Caco-2 (cell line): ENCODE measurements at regions not wholly inside any gene's neighbourhood (a gene's known extent, or its start where the extent isn't known, plus 50 kb on each side); places are given as distances from the start of the nearest gene placed in this dataset.

Experiments used
- BruUV-seq: library from RNA; stranded (reverse); fragments of 400-500 nt; replicated peaks from 2 replicates; lab custom pipeline; 2021; lab: Mats Ljungman, UMichigan
- CTCF ChIA-PET: fragments of 300-600 bp; sonication (Branson Sonifier 250); formaldehyde crosslinking; loops from one replicate; lab custom pipeline; 2022; ENCODE audit warnings: antibody characterized with exemption; lab: Charles Lee
- POLR2A ChIA-PET: fragments of 300-600 bp; sonication (Branson Sonifier 250); formaldehyde crosslinking; loops from one replicate; lab custom pipeline; 2022; ENCODE audit warnings: antibody characterized with exemption; lab: Charles Lee
- DNase-seq, 2 experiments: peaks; one replicate each; pipeline versions ENCODE4 v3.0.0 to v3.0.0-alpha.2; 2020 to 2022
- H3K27me3 ChIP-seq: replicated peaks from 2 replicates; pipeline ENCODE4 v1.6.0; 2011; ENCODE audit warnings: low read length; ENCODE audit not compliant: control insufficient read depth, insufficient read depth
- H3K36me3 ChIP-seq: 2 replicates; pipeline ENCODE4 v1.5.1; 2011; ENCODE audit warnings: low read length; ENCODE audit not compliant: control insufficient read depth, insufficient read depth
- H3K4me1 ChIP-seq: fragments of 250-450 bp; sonication (Bioruptor Pico); 2 replicates; pipeline ENCODE4 v1.5.1; 2020; ENCODE audit warnings: mild to moderate bottlenecking
- H3K4me3 ChIP-seq: 2 replicates; pipeline ENCODE4 v1.5.1; 2011; ENCODE audit warnings: low read depth, mild to moderate bottlenecking, control low read depth, low read length
- H3K9me3 ChIP-seq: fragments of 250-450 bp; sonication (Bioruptor Pico); 2 replicates; pipeline ENCODE4 v1.5.1; 2020; ENCODE audit warnings: mild to moderate bottlenecking, moderate library complexity
- H3K27ac Mint-ChIP-seq: one replicate; pipeline ENCODE4 v1.8.0; 2022; ENCODE audit warnings: mixed read lengths; ENCODE audit not compliant: unreplicated experiment
- H3K27me3 Mint-ChIP-seq: one replicate; pipeline ENCODE4 v1.8.0; 2022; ENCODE audit warnings: mixed read lengths; ENCODE audit not compliant: insufficient read depth, unreplicated experiment
- H3K36me3 Mint-ChIP-seq: one replicate; pipeline ENCODE4 v1.8.0; 2022; ENCODE audit warnings: mild to moderate bottlenecking, mixed read lengths; ENCODE audit not compliant: insufficient read depth, unreplicated experiment
- H3K4me1 Mint-ChIP-seq: one replicate; pipeline ENCODE4 v1.8.0; 2022; ENCODE audit warnings: low read depth, mixed read lengths; ENCODE audit not compliant: unreplicated experiment
- H3K4me3 Mint-ChIP-seq: one replicate; pipeline ENCODE4 v1.8.0; 2022; ENCODE audit warnings: mild to moderate bottlenecking, moderate library complexity, mixed read lengths; ENCODE audit not compliant: unreplicated experiment
- H3K9me3 Mint-ChIP-seq: one replicate; pipeline ENCODE4 v1.8.0; 2022; ENCODE audit warnings: mixed read lengths; ENCODE audit not compliant: unreplicated experiment
- CTCF ChIP-seq, 2 experiments: fragments of 200-600 bp in 1 of 2; IDR thresholded peaks; 1 replicate in 1 of 2; 2 replicates in 1 of 2; pipeline versions ENCODE4 v1.5.1 to v1.8.0; 2011 to 2022; ENCODE audit warnings: antibody characterized with exemption in 1 of 2, control low read depth in 1 of 2, inconsistent platforms in 1 of 2, low read depth in 1 of 2, low read length in 1 of 2, mild to moderate bottlenecking in 1 of 2, moderate library complexity in 1 of 2; ENCODE audit not compliant: insufficient read depth in 1 of 2, severe bottlenecking in 1 of 2, unreplicated experiment in 1 of 2
- intact Hi-C: fragments of 100-400 bp; cut with micrococcal nuclease; formaldehyde crosslinking; loops from one replicate; pipeline ENCODE4 v1.10.0; 2022; ENCODE audit not compliant: unreplicated experiment

- BruUV-seq = no TSS peak
- Histone ChIP-seq H3K4me3 (no peak overlapping the region), H3K9me3 (peaks cover 6% of the 10 kb centered on the region; the same call in 1 of the 2 replicates), H3K4me1 (no peaks in the 10 kb centered on the region), H3K36me3 (no peaks in the 10 kb centered on the region), H3K27me3 (no peaks in the 10 kb centered on the region)
- no peak for TF ChIP-seq CTCF (IDR thresholded peaks at IDR 0.05; ENCODE audit: insufficient read depth in 1 of 2, low read depth in 1 of 2, low read length in 1 of 2, severe bottlenecking in 1 of 2, unreplicated experiment in 1 of 2)
- no peak for DNase-seq
- peaks cover 14% of the 10 kb centered on the region for H3K27me3 Mint-ChIP-seq
- POLR2A ChIA-PET = no interaction called here
- CTCF ChIA-PET = no interaction called here
- no peaks in the 10 kb centered on the region for H3K9me3 Mint-ChIP-seq
- no peaks in the 10 kb centered on the region for H3K4me1 Mint-ChIP-seq
- H3K27ac Mint-ChIP-seq = no peak overlapping the region
- intact Hi-C loops = no loop called here
- H3K4me3 Mint-ChIP-seq = no peak overlapping the region
- no peaks in the 10 kb centered on the region for H3K36me3 Mint-ChIP-seq
These were observed 70.5 kb upstream of the GPR26 start for GRCh38 chr10:123595661-123596060.

GRCh38 chr10:123597676-123598075 lies 68.5 kb upstream of the GPR26 start:
- peaks cover 12% of the 10 kb centered on the region for H3K27me3 Mint-ChIP-seq

DNA sequence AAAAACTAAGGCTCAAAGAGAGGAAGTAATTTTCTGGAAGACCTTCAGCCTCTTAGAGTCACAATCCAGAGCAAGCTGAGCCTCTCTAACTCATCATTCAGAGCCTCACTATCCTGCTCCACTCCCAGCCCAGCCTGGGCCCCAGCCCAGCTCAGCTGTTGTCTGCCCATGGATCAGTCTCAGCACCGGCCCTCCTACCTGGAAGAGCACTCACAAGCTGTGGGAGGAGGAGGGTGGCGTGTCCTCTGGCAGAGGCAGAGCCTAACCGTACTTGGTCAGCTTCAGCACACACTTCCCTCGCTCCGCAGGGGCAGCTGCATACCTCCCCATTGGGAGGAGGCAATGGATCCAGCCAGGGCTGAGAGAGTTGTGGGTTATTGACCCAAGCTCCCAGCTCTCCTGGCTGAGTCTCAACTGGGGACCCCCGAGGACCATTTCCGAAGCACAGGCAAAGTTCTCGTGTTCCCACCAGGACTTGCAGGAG lies 66.7 kb upstream of the GPR26 start:
- Histone ChIP-seq H3K36me3 (no peaks in the 10 kb centered on the region), H3K9me3 (no peaks in the 10 kb centered on the region), H3K4me1 (no peaks in the 10 kb centered on the region), H3K27me3 (no peaks in the 10 kb centered on the region), H3K4me3 (no peak overlapping the region)
- intact Hi-C loops = no loop called here
- POLR2A ChIA-PET = no interaction called here
- DNase-seq = no peak
- no peaks in the 10 kb centered on the region for H3K9me3 Mint-ChIP-seq
- peaks cover 12% of the 10 kb centered on the region for H3K27me3 Mint-ChIP-seq
- BruUV-seq = no TSS peak
- no peaks in the 10 kb centered on the region for H3K4me1 Mint-ChIP-seq
- H3K27ac Mint-ChIP-seq = no peak overlapping the region
- H3K36me3 Mint-ChIP-seq = no peaks in the 10 kb centered on the region
- no peak overlapping the region for H3K4me3 Mint-ChIP-seq
- TF ChIP-seq CTCF (IDR thresholded peaks at IDR 0.05; ENCODE audit: insufficient read depth in 1 of 2, low read depth in 1 of 2, low read length in 1 of 2, severe bottlenecking in 1 of 2, unreplicated experiment in 1 of 2) = no peak
- CTCF ChIA-PET = no interaction called here

More at GRCh38 chr10:123597676-123598075, 68.5 kb upstream of the GPR26 start:
- Histone ChIP-seq H3K27me3 (no peaks in the 10 kb centered on the region), H3K36me3 (no peaks in the 10 kb centered on the region), H3K9me3 (peaks cover 3% of the 10 kb centered on the region; the same call in 1 of the 2 replicates), H3K4me1 (no peaks in the 10 kb centered on the region), H3K4me3 (no peak overlapping the region)
- CTCF ChIA-PET = no interaction called here
- intact Hi-C loops = no loop called here
- H3K4me1 Mint-ChIP-seq = no peaks in the 10 kb centered on the region
- no peak for TF ChIP-seq CTCF (IDR thresholded peaks at IDR 0.05; ENCODE audit: insufficient read depth in 1 of 2, low read depth in 1 of 2, low read length in 1 of 2, severe bottlenecking in 1 of 2, unreplicated experiment in 1 of 2)
- H3K36me3 Mint-ChIP-seq = no peaks in the 10 kb centered on the region
- POLR2A ChIA-PET = no interaction called here
- no peak for DNase-seq
- H3K9me3 Mint-ChIP-seq = no peaks in the 10 kb centered on the region
- H3K4me3 Mint-ChIP-seq = no peak overlapping the region
- no peak overlapping the region for H3K27ac Mint-ChIP-seq
- BruUV-seq = no TSS peak
